ENCODE measurements at regions not wholly inside any gene's neighbourhood (a gene's known extent, or its start where the extent isn't known, plus 50 kb on each side); places are given as distances from the start of the nearest gene placed in this dataset.
A peak's percentile ranks its signal among the peaks of the same experiment; 100 is the strongest.

DNA sequence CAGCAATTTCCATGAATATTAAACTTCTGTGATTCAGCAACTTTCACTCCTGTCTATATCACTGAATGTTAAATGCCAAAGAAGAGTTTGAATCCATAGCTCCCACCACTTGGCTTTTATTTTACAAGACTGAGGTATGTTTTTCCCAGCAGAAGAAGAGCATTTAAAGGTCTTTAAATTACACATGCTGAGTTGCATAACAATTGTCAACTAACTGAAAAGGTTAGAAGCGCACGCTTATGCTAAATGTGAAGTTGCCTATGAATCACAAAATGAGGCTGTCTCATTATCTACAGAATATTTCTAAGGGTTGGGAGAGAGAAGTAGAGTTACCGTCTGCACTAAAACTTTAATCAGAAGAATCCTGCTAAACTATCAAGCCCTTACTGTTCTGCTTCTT, 1086.3 kb downstream of the FAM181B start:
- Histone ChIP-seq H3K79me2 (ENCODE audit: control insufficient read depth in 1 of 2, insufficient read depth in 2 of 2, low read length in 2 of 2) (no peaks in the 10 kb centered on the region), H4K20me1 (replicated peaks in 1 of 2; ENCODE audit: control insufficient read depth in 1 of 2, insufficient read depth in 2 of 2, low read length in 2 of 2) (no peaks in the 10 kb centered on the region), H3K14ac (ENCODE audit: insufficient read length) (no peak overlapping the region), H4K8ac (ENCODE audit: extremely low read depth, insufficient read depth, low read length) (no peak overlapping the region), H3K27me3 (replicated peaks in 1 of 4; ENCODE audit: control insufficient read depth in 3 of 4, extremely low read depth in 1 of 4, insufficient read depth in 3 of 4, low read length in 3 of 4) (peaks cover 4 to 34% (median 21%) of the 10 kb centered on the region in 4 experiments), H3K9ac (replicated peaks in 1 of 4; ENCODE audit: extremely low read depth in 1 of 4, low read depth in 3 of 4, low read length in 3 of 4) (no peak overlapping the region), H2AK5ac (ENCODE audit: low read depth, low read length) (no peak overlapping the region), H3K4me2 (ENCODE audit: insufficient read depth in 1 of 2, low read depth in 2 of 2, low read length in 2 of 2) (peak overlapping the region; percentile 70 to 72), H3K79me1 (ENCODE audit: low read depth, low read length) (no peaks in the 10 kb centered on the region), H2BK5ac (ENCODE audit: low read depth, low read length) (no peak overlapping the region), H2BK12ac (ENCODE audit: low read depth, low read length) (no peak overlapping the region), H3K23me2 (ENCODE audit: low read depth, low read length) (0 out of 2 replicates have a peak, but pooled peaks cover 2% of the 10 kb centered on the region), H3K18ac (ENCODE audit: extremely low read depth, low read length) (no peak overlapping the region), H4K5ac (ENCODE audit: insufficient read length, low read depth, low read length) (no peak overlapping the region), H4K91ac (replicated peaks; ENCODE audit: insufficient read length, low read length) (no peak overlapping the region), H3K36me3 (ENCODE audit: control insufficient read depth in 2 of 4, insufficient read depth in 4 of 4, low read length in 3 of 4) (no peaks in the 10 kb centered on the region), H3K27ac (ENCODE audit: low read depth, low read length) (no peak overlapping the region), H3K23ac (ENCODE audit: insufficient read length) (no peak overlapping the region), H2AFZ (ENCODE audit: low read length) (no peak overlapping the region), H3K9me3 (ENCODE audit: insufficient read depth in 2 of 2, low read depth in 1 of 2, low read length in 1 of 2) (no peaks in the 10 kb centered on the region), H2BK15ac (ENCODE audit: low read length) (no peak overlapping the region), H3K56ac (replicated peaks; ENCODE audit: insufficient read length, low read depth, low read length) (no peak overlapping the region), H3K4me1 (replicated peaks in 1 of 4; ENCODE audit: control insufficient read depth in 3 of 4, insufficient read depth in 4 of 4, low read length in 3 of 4) (peaks cover 0 to 9% (median 5%) of the 10 kb centered on the region in 4 experiments; a peak in 6 of 7 replicates), H2BK20ac (ENCODE audit: low read length) (no peak overlapping the region), H2BK120ac (replicated peaks; ENCODE audit: low read depth, low read length) (no peak overlapping the region), H3K4me3 (ENCODE audit: extremely low read depth in 1 of 4, insufficient read depth in 2 of 4, low read depth in 3 of 4, low read length in 4 of 4) (peak overlapping the region in 1 of 4 experiments; percentile 35; a peak in 2 of 8 replicates), H3K4ac (replicated peaks; ENCODE audit: insufficient read length, low read depth, low read length) (no peak overlapping the region)
- 3% methylated on average over 3 of the region's 3 CpGs; no CpG with 5 or more reads in 1 of the 2 experiments for WGBS, 2 experiments (ENCODE audit: extremely low coverage in 1 of 2, insufficient coverage in 1 of 2, insufficient read length in 1 of 2, insufficient replicate concordance in 2 of 2, low coverage in 1 of 2, low lambda C conversion rate in 2 of 2, missing lambda C conversion rate in 1 of 2)
- ChIA-PET POLR2A (ENCODE audit: partially characterized antibody) (no interaction called here), CTCF (ENCODE audit: partially characterized antibody) (interaction anchor here (0.7 to 5.2 kb wide), 10 partner anchors 11 to 1049 kb away, joined by 3 to 23 read pairs (median 4); no protein-coding TSS in a partner anchor)
- DNase-seq (ENCODE audit: low read depth in 1 of 2, low spot score in 2 of 2) (no peak), FAIRE-seq (peak; percentile 50)
- TF ChIP-seq NANOG (IDR thresholded peaks at IDR 0.05; ENCODE audit: insufficient read depth, low read depth, low read length, poor library complexity, severe bottlenecking) (no peak), MAFK (IDR thresholded peaks at IDR 0.05; ENCODE audit: low read depth, low read length) (peak; percentile 15; the same call in 1 of the 2 replicates), CEBPB (IDR thresholded peaks at IDR 0.05; ENCODE audit: low read depth, low read length) (peak; percentile 47; the same call in 1 of the 2 replicates), HDAC2 (IDR thresholded peaks at IDR 0.05; ENCODE audit: borderline replicate concordance in 1 of 2, low read depth in 2 of 2, low read length in 2 of 2) (0 out of 4 replicates have a peak, but pooled peaks of 1 of the 2 experiments have one; percentile 24), TCF12 (IDR thresholded peaks at IDR 0.05; ENCODE audit: low read depth, low read length) (0 out of 2 replicates have a peak, but pooled peaks have one; percentile 53), BCL11A (IDR thresholded peaks at IDR 0.05; ENCODE audit: low read depth in 2 of 2, low read length in 2 of 2) (peak in 1 of 2 experiments; percentile 12), EZH2 (IDR thresholded peaks at IDR 0.05; ENCODE audit: low read depth, low read length, severe bottlenecking) (no peak), JUN (IDR thresholded peaks at IDR 0.05; ENCODE audit: low read depth, low read length) (no peak)

Measured in H1 (cell line).